ENCODE measurements at regions not wholly inside any gene's neighbourhood (a gene's known extent, or its start where the extent isn't known, plus 50 kb on each side); places are given as distances from the start of the nearest gene placed in this dataset.
"Not testable (repeated sequence)": the region's sequence is repeated elsewhere in the genome, so short reads cannot be mapped to it uniquely, and the experiment has no call there.

- DNase-seq (ENCODE audit: low spot score) = no peak
- no peak overlapping the region for H3K4me3 ChIP-seq (ENCODE audit: low read depth, low read length, poor library complexity, severe bottlenecking)
Observed at GRCh38 chr20:30815577-30816181, 441.8 kb upstream of the DEFB115 start.

GRCh38 chr20:30816182-30816645 lies 441.2 kb upstream of the DEFB115 start:
- Histone ChIP-seq H3K4me3 (ENCODE audit: low read depth, low read length, poor library complexity, severe bottlenecking) (no peak overlapping the region), H3K27ac (ENCODE audit: low read depth, low read length, poor library complexity, severe bottlenecking) (no peak overlapping the region), H3K9me3 (ENCODE audit: low read depth, low read length, poor library complexity, severe bottlenecking) (peaks cover 47% of the 10 kb centered on the region), H3K27me3 (replicated peaks; ENCODE audit: insufficient read depth, low read depth, low read length, poor library complexity) (no peaks in the 10 kb centered on the region), H3K4me1 (ENCODE audit: insufficient read depth, low read length, poor library complexity, severe bottlenecking) (no peaks in the 10 kb centered on the region), H3K36me3 (ENCODE audit: insufficient read depth, low read length, poor library complexity, severe bottlenecking) (no peaks in the 10 kb centered on the region)
- POLR2A ChIA-PET (ENCODE audit: low non-redundant PET) = no interaction called here
- intact Hi-C loops (cut with micrococcal nuclease; ENCODE audit: unreplicated experiment) = no loop called here
- DNase-seq (ENCODE audit: low spot score) = no peak
- BruUV-seq (replicated peaks) = no TSS peak
- CTCF ChIA-PET = no interaction called here
- TF ChIP-seq EZH2 (IDR thresholded peaks at IDR 0.05; ENCODE audit: borderline replicate concordance, low read depth, low read length, poor library complexity, severe bottlenecking) (no peak), CTCF (conservative IDR thresholded peaks at IDR 0.05; ENCODE audit: low read depth, low read length) (no peak)

More at GRCh38 chr20:30815577-30816181, 441.8 kb upstream of the DEFB115 start:
- intact Hi-C loops (cut with micrococcal nuclease; ENCODE audit: unreplicated experiment) = no loop called here
- Histone ChIP-seq H3K9me3 (ENCODE audit: low read depth, low read length, poor library complexity, severe bottlenecking) (peaks cover 44% of the 10 kb centered on the region), H3K36me3 (ENCODE audit: insufficient read depth, low read length, poor library complexity, severe bottlenecking) (no peaks in the 10 kb centered on the region), H3K27ac (ENCODE audit: low read depth, low read length, poor library complexity, severe bottlenecking) (no peak overlapping the region), H3K4me1 (ENCODE audit: insufficient read depth, low read length, poor library complexity, severe bottlenecking) (no peaks in the 10 kb centered on the region), H3K27me3 (replicated peaks; ENCODE audit: insufficient read depth, low read depth, low read length, poor library complexity) (no peaks in the 10 kb centered on the region)
- BruUV-seq (replicated peaks) = no TSS peak
- CTCF ChIA-PET = no interaction called here
- TF ChIP-seq CTCF (conservative IDR thresholded peaks at IDR 0.05; ENCODE audit: low read depth, low read length) (no peak), EZH2 (IDR thresholded peaks at IDR 0.05; ENCODE audit: borderline replicate concordance, low read depth, low read length, poor library complexity, severe bottlenecking) (no peak)
- POLR2A ChIA-PET (ENCODE audit: low non-redundant PET) = no interaction called here

GRCh38 chr20:30821615-30822014 lies 435.8 kb upstream of the DEFB115 start:
- CTCF ChIA-PET; H3K4me1 ChIP-seq (ENCODE audit: insufficient read depth, low read length, poor library complexity, severe bottlenecking); H3K27me3 ChIP-seq (replicated peaks; ENCODE audit: insufficient read depth, low read depth, low read length, poor library complexity); H3K27ac ChIP-seq (ENCODE audit: low read depth, low read length, poor library complexity, severe bottlenecking); intact Hi-C loops (cut with micrococcal nuclease; ENCODE audit: unreplicated experiment); DNase-seq (ENCODE audit: low spot score); POLR2A ChIA-PET (ENCODE audit: low non-redundant PET); BruUV-seq (replicated peaks); H3K4me3 ChIP-seq (ENCODE audit: low read depth, low read length, poor library complexity, severe bottlenecking); H3K36me3 ChIP-seq (ENCODE audit: insufficient read depth, low read length, poor library complexity, severe bottlenecking): not testable (repeated sequence)
- H3K9me3 ChIP-seq (ENCODE audit: low read depth, low read length, poor library complexity, severe bottlenecking) = peaks cover 29% of the 10 kb centered on the region

GRCh38 chr20:30824666-30825065 lies 432.8 kb upstream of the DEFB115 start:
- BruUV-seq (replicated peaks); H3K4me3 ChIP-seq (ENCODE audit: low read depth, low read length, poor library complexity, severe bottlenecking); CTCF ChIA-PET; H3K27me3 ChIP-seq (replicated peaks; ENCODE audit: insufficient read depth, low read depth, low read length, poor library complexity); H3K36me3 ChIP-seq (ENCODE audit: insufficient read depth, low read length, poor library complexity, severe bottlenecking); DNase-seq (ENCODE audit: low spot score); H3K4me1 ChIP-seq (ENCODE audit: insufficient read depth, low read length, poor library complexity, severe bottlenecking); POLR2A ChIA-PET (ENCODE audit: low non-redundant PET); intact Hi-C loops (cut with micrococcal nuclease; ENCODE audit: unreplicated experiment); H3K27ac ChIP-seq (ENCODE audit: low read depth, low read length, poor library complexity, severe bottlenecking): not testable (repeated sequence)
- H3K9me3 ChIP-seq (ENCODE audit: low read depth, low read length, poor library complexity, severe bottlenecking) = peaks cover 35% of the 10 kb centered on the region

- H3K27ac ChIP-seq (ENCODE audit: low read depth, low read length, poor library complexity, severe bottlenecking); intact Hi-C loops (cut with micrococcal nuclease; ENCODE audit: unreplicated experiment); H3K27me3 ChIP-seq (replicated peaks; ENCODE audit: insufficient read depth, low read depth, low read length, poor library complexity); CTCF ChIA-PET; H3K9me3 ChIP-seq (ENCODE audit: low read depth, low read length, poor library complexity, severe bottlenecking); DNase-seq (ENCODE audit: low spot score); H3K36me3 ChIP-seq (ENCODE audit: insufficient read depth, low read length, poor library complexity, severe bottlenecking); BruUV-seq (replicated peaks); H3K4me1 ChIP-seq (ENCODE audit: insufficient read depth, low read length, poor library complexity, severe bottlenecking); POLR2A ChIA-PET (ENCODE audit: low non-redundant PET); H3K4me3 ChIP-seq (ENCODE audit: low read depth, low read length, poor library complexity, severe bottlenecking): not testable (repeated sequence)
Observed at GRCh38 chr20:30845923-30846322, 411.5 kb upstream of the DEFB115 start.

GRCh38 chr20:30868271-30868670 lies 389.2 kb upstream of the DEFB115 start:
- H3K9me3 ChIP-seq (ENCODE audit: low read depth, low read length, poor library complexity, severe bottlenecking); POLR2A ChIA-PET (ENCODE audit: low non-redundant PET); CTCF ChIA-PET; H3K4me1 ChIP-seq (ENCODE audit: insufficient read depth, low read length, poor library complexity, severe bottlenecking); H3K4me3 ChIP-seq (ENCODE audit: low read depth, low read length, poor library complexity, severe bottlenecking); intact Hi-C loops (cut with micrococcal nuclease; ENCODE audit: unreplicated experiment); H3K27ac ChIP-seq (ENCODE audit: low read depth, low read length, poor library complexity, severe bottlenecking); BruUV-seq (replicated peaks); DNase-seq (ENCODE audit: low spot score); H3K36me3 ChIP-seq (ENCODE audit: insufficient read depth, low read length, poor library complexity, severe bottlenecking); H3K27me3 ChIP-seq (replicated peaks; ENCODE audit: insufficient read depth, low read depth, low read length, poor library complexity): not testable (repeated sequence)

Data from A673 (cell line).